Smooth muscle cell (in vitro differentiated cells): ENCODE measurements at regions not wholly inside any gene's neighbourhood (a gene's known extent, or its start where the extent isn't known, plus 50 kb on each side); places are given as distances from the start of the nearest gene placed in this dataset.
A peak's percentile ranks its signal among the peaks of the same experiment; 100 is the strongest.
"Not testable (repeated sequence)": the region's sequence is repeated elsewhere in the genome, so short reads cannot be mapped to it uniquely, and the experiment has no call there.

Experiments used
- DNase-seq: peaks from one replicate; lab custom pipeline; 2025; ENCODE audit not compliant: unreplicated experiment; lab: John Stamatoyannopoulos, UW
- H2AFZ ChIP-seq: fragments of 200-600 bp; sonication (generic); 2 replicates; pipeline ENCODE4 v1.6.0; 2016; ENCODE audit warnings: antibody characterized with exemption, low read depth, mild to moderate bottlenecking
- H3F3A ChIP-seq: fragments of 200-600 bp; sonication (generic); 2 replicates; pipeline ENCODE4 v1.6.0; 2017; ENCODE audit warnings: antibody characterized with exemption, low read depth
- H3K27ac ChIP-seq: fragments of 200-600 bp; sonication (generic); 2 replicates; pipeline ENCODE4 v1.5.1; 2016; ENCODE audit warnings: low read depth, mild to moderate bottlenecking
- H3K27me3 ChIP-seq: fragments of 200-600 bp; sonication (generic); 2 replicates; pipeline ENCODE4 v1.6.1; 2016; ENCODE audit warnings: low read depth, mild to moderate bottlenecking
- H3K36me3 ChIP-seq: fragments of 200-600 bp; sonication (generic); 2 replicates; pipeline ENCODE4 v1.5.1; 2016; ENCODE audit warnings: low read depth
- H3K4me1 ChIP-seq: fragments of 200-600 bp; sonication (generic); 2 replicates; pipeline ENCODE4 v1.5.1; 2016; ENCODE audit warnings: low read depth
- H3K4me2 ChIP-seq: fragments of 200-600 bp; sonication (generic); 2 replicates; pipeline ENCODE4 v1.6.0; 2016; ENCODE audit warnings: mild to moderate bottlenecking
- H3K4me3 ChIP-seq: fragments of 200-600 bp; sonication (generic); 2 replicates; pipeline ENCODE4 v1.5.1; 2016; ENCODE audit warnings: mild to moderate bottlenecking
- H3K79me2 ChIP-seq: fragments of 200-600 bp; sonication (generic); 2 replicates; pipeline ENCODE4 v1.6.0; 2016; ENCODE audit warnings: low read depth, mild to moderate bottlenecking
- H3K9ac ChIP-seq: fragments of 200-600 bp; sonication (generic); 2 replicates; pipeline ENCODE4 v1.6.0; 2016; ENCODE audit warnings: low read depth
- H3K9me3 ChIP-seq: fragments of 200-600 bp; sonication (generic); replicated peaks from 2 replicates; pipeline ENCODE4 v1.5.1; 2016; ENCODE audit warnings: low read depth
- H4K20me1 ChIP-seq: fragments of 200-600 bp; sonication (generic); 2 replicates; pipeline ENCODE4 v1.6.0; 2016; ENCODE audit warnings: low read depth
- CTCF ChIP-seq: fragments of 200-600 bp; sonication (generic); IDR thresholded peaks from 2 replicates; pipeline ENCODE4 v1.5.1; 2017; ENCODE audit warnings: borderline replicate concordance, mild to moderate bottlenecking, antibody characterized with exemption; ENCODE audit not compliant: insufficient read depth, poor library complexity, severe bottlenecking
- WGBS: methylation state at CpG from one replicate; pipeline ENCODE4 v1.1.7; 2016; ENCODE audit warnings: low lambda C conversion rate; 5-methylcytosine and 5-hydroxymethylcytosine counted together

GRCh38 chr2:163132850-163133249, 294.3 kb upstream of the KCNH7 start:
- 39% methylated on average over 3 of the region's 3 CpGs for WGBS
- DNase-seq: no peak

GRCh38 chr2:163132207-163132606, 293.6 kb upstream of the KCNH7 start:
- not testable (repeated sequence) for H3K4me2 ChIP-seq, H3F3A ChIP-seq, H2AFZ ChIP-seq, H3K9me3 ChIP-seq, H3K27ac ChIP-seq, H3K36me3 ChIP-seq, H3K4me1 ChIP-seq, H3K9ac ChIP-seq, H3K79me2 ChIP-seq, H3K4me3 ChIP-seq, H4K20me1 ChIP-seq, DNase-seq
- 89% methylated on average over 2 of the region's 2 CpGs for WGBS
- H3K27me3 ChIP-seq: peaks cover 21% of the 10 kb centered on the region

More at GRCh38 chr2:163132850-163133249, 294.3 kb upstream of the KCNH7 start:
- Histone ChIP-seq H3K9me3 (no peaks in the 10 kb centered on the region), H3K4me3 (no peak overlapping the region), H3F3A (no peaks in the 10 kb centered on the region), H3K4me1 (no peaks in the 10 kb centered on the region), H3K9ac (no peak overlapping the region), H3K79me2 (no peaks in the 10 kb centered on the region), H2AFZ (no peak overlapping the region), H4K20me1 (no peaks in the 10 kb centered on the region), H3K36me3 (no peaks in the 10 kb centered on the region), H3K4me2 (no peak overlapping the region), H3K27ac (no peak overlapping the region), H3K27me3 (peaks cover 21% of the 10 kb centered on the region)
- TF ChIP-seq CTCF: peak; percentile 62

GRCh38 chr2:163123526-163123925, 285.0 kb upstream of the KCNH7 start:
- no peak overlapping the region for H3K9ac ChIP-seq

GRCh38 chr2:163122257-163122656, 283.7 kb upstream of the KCNH7 start:
- H3K4me3 ChIP-seq: no peak overlapping the region
- H3K79me2 ChIP-seq: no peaks in the 10 kb centered on the region
- no peaks in the 10 kb centered on the region for H3K9me3 ChIP-seq
- no peak overlapping the region for H2AFZ ChIP-seq
- H3K9ac ChIP-seq: no peak overlapping the region
- H3F3A ChIP-seq: no peaks in the 10 kb centered on the region
- H3K4me2 ChIP-seq: no peak overlapping the region
- H3K36me3 ChIP-seq: no peaks in the 10 kb centered on the region
- no peaks in the 10 kb centered on the region for H4K20me1 ChIP-seq
- H3K27me3 ChIP-seq: no peaks in the 10 kb centered on the region
- H3K27ac ChIP-seq: no peak overlapping the region
- no peak for DNase-seq
- no peak for TF ChIP-seq CTCF
- H3K4me1 ChIP-seq: no peaks in the 10 kb centered on the region

More at GRCh38 chr2:163123526-163123925, 285.0 kb upstream of the KCNH7 start:
- H3K79me2 ChIP-seq: no peaks in the 10 kb centered on the region
- WGBS: 69% methylated on average over 1 of the region's 1 CpG
- H3K36me3 ChIP-seq: no peaks in the 10 kb centered on the region
- H3K27me3 ChIP-seq: peaks cover 2% of the 10 kb centered on the region
- H3K4me2 ChIP-seq: no peak overlapping the region
- H3F3A ChIP-seq: no peaks in the 10 kb centered on the region
- DNase-seq: no peak
- H3K27ac ChIP-seq: no peak overlapping the region
- H2AFZ ChIP-seq: no peak overlapping the region
- H3K9me3 ChIP-seq: no peaks in the 10 kb centered on the region
- H3K4me3 ChIP-seq: no peak overlapping the region
- no peaks in the 10 kb centered on the region for H3K4me1 ChIP-seq
- no peaks in the 10 kb centered on the region for H4K20me1 ChIP-seq
- no peak for TF ChIP-seq CTCF
